ENCODE measurements at regions not wholly inside any gene's neighbourhood (a gene's known extent, or its start where the extent isn't known, plus 50 kb on each side); places are given as distances from the start of the nearest gene placed in this dataset.
"Not testable (repeated sequence)": the region's sequence is repeated elsewhere in the genome, so short reads cannot be mapped to it uniquely, and the experiment has no call there.

- Histone ChIP-seq H3K4me3 (ENCODE audit: low read depth, low read length) (no peak overlapping the region), H3K9me3 (ENCODE audit: control insufficient read depth, insufficient read depth, low read length) (peaks cover 3% of the 10 kb centered on the region; the same call in 1 of the 2 replicates), H3K27me3 (ENCODE audit: control insufficient read depth, insufficient read depth, low read length) (no peaks in the 10 kb centered on the region), H3K27ac (ENCODE audit: low read depth, low read length) (no peak overlapping the region)
- POLR2A ChIA-PET, result no interaction called here
- CTCF ChIA-PET, result no interaction called here
- TF ChIP-seq, protein P1, sequence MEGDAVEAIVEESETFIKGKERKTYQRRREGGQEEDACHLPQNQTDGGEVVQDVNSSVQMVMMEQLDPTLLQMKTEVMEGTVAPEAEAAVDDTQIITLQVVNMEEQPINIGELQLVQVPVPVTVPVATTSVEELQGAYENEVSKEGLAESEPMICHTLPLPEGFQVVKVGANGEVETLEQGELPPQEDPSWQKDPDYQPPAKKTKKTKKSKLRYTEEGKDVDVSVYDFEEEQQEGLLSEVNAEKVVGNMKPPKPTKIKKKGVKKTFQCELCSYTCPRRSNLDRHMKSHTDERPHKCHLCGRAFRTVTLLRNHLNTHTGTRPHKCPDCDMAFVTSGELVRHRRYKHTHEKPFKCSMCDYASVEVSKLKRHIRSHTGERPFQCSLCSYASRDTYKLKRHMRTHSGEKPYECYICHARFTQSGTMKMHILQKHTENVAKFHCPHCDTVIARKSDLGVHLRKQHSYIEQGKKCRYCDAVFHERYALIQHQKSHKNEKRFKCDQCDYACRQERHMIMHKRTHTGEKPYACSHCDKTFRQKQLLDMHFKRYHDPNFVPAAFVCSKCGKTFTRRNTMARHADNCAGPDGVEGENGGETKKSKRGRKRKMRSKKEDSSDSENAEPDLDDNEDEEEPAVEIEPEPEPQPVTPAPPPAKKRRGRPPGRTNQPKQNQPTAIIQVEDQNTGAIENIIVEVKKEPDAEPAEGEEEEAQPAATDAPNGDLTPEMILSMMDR (IDR thresholded peaks at IDR 0.05; ENCODE audit: low read depth, low read length), result no peak
- no peak for DNase-seq (ENCODE audit: low read depth, low spot score)
Observed at GRCh38 chr5:45171563-45171962, 362.8 kb downstream of the MRPS30 start.

GRCh38 chr5:45172634-45173033 is 363.9 kb downstream of the MRPS30 start:
- POLR2A ChIA-PET; CTCF ChIA-PET; H3K27me3 ChIP-seq (ENCODE audit: control insufficient read depth, insufficient read depth, low read length); H3K4me3 ChIP-seq (ENCODE audit: low read depth, low read length); DNase-seq (ENCODE audit: low read depth, low spot score); H3K27ac ChIP-seq (ENCODE audit: low read depth, low read length); H3K9me3 ChIP-seq (ENCODE audit: control insufficient read depth, insufficient read depth, low read length): not testable (repeated sequence)

DNA sequence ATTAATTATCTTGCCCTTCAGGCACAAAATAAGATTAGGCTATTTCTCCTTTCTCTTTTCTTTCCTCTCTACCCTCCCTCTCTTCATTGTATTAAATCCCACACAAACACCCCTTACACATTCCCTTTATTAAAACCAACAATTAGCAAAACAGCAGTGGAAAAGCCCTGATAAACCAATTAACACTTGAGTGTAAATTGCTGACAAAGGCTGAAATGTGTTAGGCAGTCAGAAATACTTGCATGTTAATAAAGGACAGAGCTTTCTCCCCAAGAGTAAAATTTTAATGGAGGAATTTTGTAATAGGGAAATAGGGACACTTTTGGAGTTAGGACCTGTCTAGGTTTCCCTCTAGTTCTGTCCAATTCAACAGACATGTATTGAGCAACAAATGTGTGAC is 370.9 kb downstream of the MRPS30 start:
- TF ChIP-seq, protein P1 (IDR thresholded peaks at IDR 0.05; ENCODE audit: low read depth, low read length), result no peak
- ChIA-PET CTCF (no interaction called here), POLR2A (no interaction called here)
- Histone ChIP-seq H3K27ac (ENCODE audit: low read depth, low read length) (no peak overlapping the region), H3K27me3 (ENCODE audit: control insufficient read depth, insufficient read depth, low read length) (no peaks in the 10 kb centered on the region), H3K9me3 (ENCODE audit: control insufficient read depth, insufficient read depth, low read length) (no peaks in the 10 kb centered on the region), H3K4me3 (ENCODE audit: low read depth, low read length) (no peak overlapping the region)
- no peak for DNase-seq (ENCODE audit: low read depth, low spot score)

- H3K9me3 ChIP-seq (ENCODE audit: control insufficient read depth, insufficient read depth, low read length), result no peaks in the 10 kb centered on the region
- no peak for DNase-seq (ENCODE audit: low read depth, low spot score)
- H3K27me3 ChIP-seq (ENCODE audit: control insufficient read depth, insufficient read depth, low read length), result no peaks in the 10 kb centered on the region
- CTCF ChIA-PET, result no interaction called here
- no peak overlapping the region for H3K27ac ChIP-seq (ENCODE audit: low read depth, low read length)
- POLR2A ChIA-PET, result no interaction called here
- no peak overlapping the region for H3K4me3 ChIP-seq (ENCODE audit: low read depth, low read length)
- TF ChIP-seq, protein P1 (IDR thresholded peaks at IDR 0.05; ENCODE audit: low read depth, low read length), result no peak
Observed at GRCh38 chr5:45189042-45189441, 380.3 kb downstream of the MRPS30 start.

GRCh38 chr5:45189481-45189880 is 380.7 kb downstream of the MRPS30 start:
- Histone ChIP-seq H3K4me3 (ENCODE audit: low read depth, low read length) (no peak overlapping the region), H3K27ac (ENCODE audit: low read depth, low read length) (no peak overlapping the region), H3K27me3 (ENCODE audit: control insufficient read depth, insufficient read depth, low read length) (no peaks in the 10 kb centered on the region), H3K9me3 (ENCODE audit: control insufficient read depth, insufficient read depth, low read length) (no peaks in the 10 kb centered on the region)
- ChIA-PET POLR2A (no interaction called here), CTCF (no interaction called here)
- TF ChIP-seq, protein P1 (IDR thresholded peaks at IDR 0.05; ENCODE audit: low read depth, low read length), result no peak
- no peak for DNase-seq (ENCODE audit: low read depth, low spot score)

GRCh38 chr5:45195026-45195425 is 386.3 kb downstream of the MRPS30 start:
- Histone ChIP-seq H3K27me3 (ENCODE audit: control insufficient read depth, insufficient read depth, low read length) (no peaks in the 10 kb centered on the region), H3K9me3 (ENCODE audit: control insufficient read depth, insufficient read depth, low read length) (peaks cover 2% of the 10 kb centered on the region; the same call in 1 of the 2 replicates), H3K27ac (ENCODE audit: low read depth, low read length) (no peak overlapping the region), H3K4me3 (ENCODE audit: low read depth, low read length) (no peak overlapping the region)
- TF ChIP-seq, protein P1 (IDR thresholded peaks at IDR 0.05; ENCODE audit: low read depth, low read length), result no peak
- POLR2A ChIA-PET, result no interaction called here
- CTCF ChIA-PET, result no interaction called here
- no peak for DNase-seq (ENCODE audit: low read depth, low spot score)
